ENCODE measurements at regions not wholly inside any gene's neighbourhood (a gene's known extent, or its start where the extent isn't known, plus 50 kb on each side); places are given as distances from the start of the nearest gene placed in this dataset.
"Not testable (repeated sequence)": the region's sequence is repeated elsewhere in the genome, so short reads cannot be mapped to it uniquely, and the experiment has no call there.

DNA sequence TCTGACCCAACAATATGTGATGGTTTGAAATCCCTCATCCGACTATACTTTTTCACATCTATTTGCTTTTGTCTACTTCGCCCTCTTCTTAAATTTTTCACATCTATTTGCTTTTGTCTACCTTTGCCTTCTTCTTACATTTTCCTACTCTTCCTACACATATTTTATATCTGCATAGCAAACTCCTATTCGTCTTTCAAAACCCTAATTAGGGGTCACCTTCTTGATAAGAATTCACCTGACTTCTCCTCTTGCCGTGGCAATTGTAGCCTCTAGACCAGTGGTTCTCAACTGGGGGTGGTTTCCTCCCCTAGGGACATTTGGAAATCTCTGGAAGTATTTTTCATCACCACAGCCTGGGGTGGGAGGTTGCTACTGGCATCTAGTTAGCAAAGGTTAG is 607.4 kb downstream of the NTRK3 start:
- DNase-seq: no peak
- no peak overlapping the region for H3K4me3 ChIP-seq
- H3K27me3 ChIP-seq: no peaks in the 10 kb centered on the region
- no peak overlapping the region for H3K27ac ChIP-seq
- no peaks in the 10 kb centered on the region for H3K9me3 ChIP-seq
- TF ChIP-seq, protein P1, sequence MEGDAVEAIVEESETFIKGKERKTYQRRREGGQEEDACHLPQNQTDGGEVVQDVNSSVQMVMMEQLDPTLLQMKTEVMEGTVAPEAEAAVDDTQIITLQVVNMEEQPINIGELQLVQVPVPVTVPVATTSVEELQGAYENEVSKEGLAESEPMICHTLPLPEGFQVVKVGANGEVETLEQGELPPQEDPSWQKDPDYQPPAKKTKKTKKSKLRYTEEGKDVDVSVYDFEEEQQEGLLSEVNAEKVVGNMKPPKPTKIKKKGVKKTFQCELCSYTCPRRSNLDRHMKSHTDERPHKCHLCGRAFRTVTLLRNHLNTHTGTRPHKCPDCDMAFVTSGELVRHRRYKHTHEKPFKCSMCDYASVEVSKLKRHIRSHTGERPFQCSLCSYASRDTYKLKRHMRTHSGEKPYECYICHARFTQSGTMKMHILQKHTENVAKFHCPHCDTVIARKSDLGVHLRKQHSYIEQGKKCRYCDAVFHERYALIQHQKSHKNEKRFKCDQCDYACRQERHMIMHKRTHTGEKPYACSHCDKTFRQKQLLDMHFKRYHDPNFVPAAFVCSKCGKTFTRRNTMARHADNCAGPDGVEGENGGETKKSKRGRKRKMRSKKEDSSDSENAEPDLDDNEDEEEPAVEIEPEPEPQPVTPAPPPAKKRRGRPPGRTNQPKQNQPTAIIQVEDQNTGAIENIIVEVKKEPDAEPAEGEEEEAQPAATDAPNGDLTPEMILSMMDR (IDR thresholded peaks at IDR 0.05): no peak
- H3K4me1 ChIP-seq: peaks cover 0 to 19% (median 0%) of the 10 kb centered on the region in 4 donors
- H3K36me3 ChIP-seq: no peaks in the 10 kb centered on the region
- intact Hi-C loops (cut with DNase I; ENCODE audit: low total_unique reads): no loop called here

DNA sequence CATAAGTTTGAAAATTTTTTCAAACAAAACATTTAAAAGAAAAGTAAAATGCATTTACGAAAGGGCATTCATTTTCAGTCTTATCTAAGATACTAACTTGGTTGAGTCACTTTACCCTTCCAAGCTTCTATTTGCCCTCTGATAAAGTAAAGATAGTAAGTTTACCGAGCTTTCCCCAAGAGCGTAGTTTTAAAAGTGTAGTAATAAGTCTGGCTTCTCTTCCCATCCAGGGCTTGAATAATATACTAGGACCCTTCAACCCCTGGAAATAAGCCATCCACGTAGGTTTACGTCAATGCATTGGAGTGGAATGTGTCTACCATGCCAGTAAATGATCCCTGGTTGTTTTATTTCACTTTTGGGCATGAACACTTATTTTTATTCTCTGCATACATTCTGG is 608.3 kb downstream of the NTRK3 start:
- DNase-seq: no peak
- Histone ChIP-seq H3K9me3 (no peaks in the 10 kb centered on the region), H3K27me3 (no peaks in the 10 kb centered on the region), H3K27ac (peak overlapping the region in 1 of 2 donors; percentile 22), H3K4me1 (peaks cover 0 to 19% (median 0%) of the 10 kb centered on the region in 4 donors), H3K36me3 (no peaks in the 10 kb centered on the region), H3K4me3 (no peak overlapping the region)
- intact Hi-C loops (cut with DNase I; ENCODE audit: low total_unique reads): no loop called here
- TF ChIP-seq, protein P1 (IDR thresholded peaks at IDR 0.05): no peak

DNA sequence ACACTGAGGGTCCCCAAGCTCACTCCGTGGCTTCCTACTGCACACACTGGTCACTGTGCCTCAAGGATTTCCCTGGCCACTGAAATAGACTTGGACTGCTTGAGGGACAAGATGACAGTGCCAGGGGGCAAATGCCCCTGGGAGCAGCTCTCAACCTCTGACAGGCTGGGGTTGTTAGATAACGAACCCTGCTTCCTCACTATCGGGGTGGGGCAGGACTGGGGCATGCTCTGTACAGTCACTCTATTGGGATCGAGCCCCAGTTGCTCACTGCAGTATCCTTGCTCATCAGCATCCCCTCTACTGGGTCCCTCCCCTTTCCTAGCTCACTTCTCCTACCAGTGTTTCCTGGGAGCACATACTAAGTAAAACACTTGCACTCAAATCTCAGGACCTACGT is 610.8 kb downstream of the NTRK3 start:
- no peak for DNase-seq
- TF ChIP-seq, protein P1 (IDR thresholded peaks at IDR 0.05): no peak
- Histone ChIP-seq H3K27me3 (no peaks in the 10 kb centered on the region), H3K27ac (no peak overlapping the region), H3K9me3 (no peaks in the 10 kb centered on the region), H3K36me3 (no peaks in the 10 kb centered on the region), H3K4me3 (no peak overlapping the region), H3K4me1 (peaks cover 0 to 19% (median 0%) of the 10 kb centered on the region in 4 donors)
- intact Hi-C loops (cut with DNase I; ENCODE audit: low total_unique reads): no loop called here

DNA sequence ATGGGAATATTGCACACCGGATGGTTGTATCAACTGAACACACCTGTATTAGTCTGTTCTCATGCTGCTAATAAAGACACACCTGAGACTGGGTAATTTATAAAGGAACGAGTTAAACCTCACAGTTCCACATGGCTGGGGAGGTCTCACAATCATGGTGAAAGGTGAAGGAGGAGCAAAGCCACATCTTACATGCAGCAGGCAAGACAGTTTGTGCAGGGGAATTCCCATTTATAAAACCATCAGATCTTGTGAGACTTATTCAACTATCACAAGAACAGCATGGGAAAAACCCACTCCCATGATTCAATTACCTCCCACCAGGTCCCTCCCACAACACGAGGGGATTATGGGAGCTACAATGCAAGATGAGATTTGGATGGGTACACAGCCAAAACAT is 613.5 kb downstream of the NTRK3 start:
- intact Hi-C loops (cut with DNase I; ENCODE audit: low total_unique reads); DNase-seq; H3K27ac ChIP-seq; H3K4me3 ChIP-seq; H3K36me3 ChIP-seq; H3K9me3 ChIP-seq; H3K4me1 ChIP-seq; H3K27me3 ChIP-seq: not testable (repeated sequence)

DNA sequence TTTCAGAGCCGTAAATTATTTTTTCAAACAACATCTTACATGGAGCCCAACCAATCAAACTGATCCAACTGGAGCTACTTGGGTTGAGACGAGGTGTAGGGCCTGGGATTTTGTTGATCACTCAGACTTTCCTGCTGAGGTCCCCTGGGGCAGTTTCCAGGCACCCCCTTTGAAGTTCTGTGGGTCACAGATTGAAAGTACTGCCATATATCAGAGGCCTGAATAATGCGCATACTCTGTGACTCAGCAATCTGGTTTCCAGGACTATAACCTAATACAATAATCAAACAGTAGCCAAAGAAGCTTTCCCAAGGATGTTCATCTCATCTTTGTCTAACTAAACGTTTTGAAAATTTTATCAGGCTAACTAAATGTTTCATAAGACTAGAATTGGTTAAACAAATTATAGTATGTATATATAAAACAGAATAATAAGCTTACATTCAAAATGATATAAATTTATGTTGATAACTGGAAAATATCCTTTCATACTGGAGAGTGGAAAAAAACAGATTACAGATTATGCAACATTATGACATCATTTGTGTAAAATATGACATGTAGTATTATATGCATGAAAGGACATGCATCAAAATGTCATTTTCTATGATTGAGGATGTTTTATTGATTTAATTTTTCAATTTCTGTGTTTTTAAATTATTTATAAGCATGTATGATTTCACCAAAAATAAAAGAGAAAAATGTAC is 617.1 kb downstream of the NTRK3 start:
- no peak overlapping the region for H3K27ac ChIP-seq
- intact Hi-C loops (cut with DNase I; ENCODE audit: low total_unique reads): no loop called here
- H3K36me3 ChIP-seq: no peaks in the 10 kb centered on the region
- no peaks in the 10 kb centered on the region for H3K27me3 ChIP-seq
- TF ChIP-seq, protein P1 (IDR thresholded peaks at IDR 0.05): no peak
- DNase-seq: no peak
- H3K9me3 ChIP-seq: no peaks in the 10 kb centered on the region
- no peaks in the 10 kb centered on the region for H3K4me1 ChIP-seq
- H3K4me3 ChIP-seq: no peak overlapping the region

DNA sequence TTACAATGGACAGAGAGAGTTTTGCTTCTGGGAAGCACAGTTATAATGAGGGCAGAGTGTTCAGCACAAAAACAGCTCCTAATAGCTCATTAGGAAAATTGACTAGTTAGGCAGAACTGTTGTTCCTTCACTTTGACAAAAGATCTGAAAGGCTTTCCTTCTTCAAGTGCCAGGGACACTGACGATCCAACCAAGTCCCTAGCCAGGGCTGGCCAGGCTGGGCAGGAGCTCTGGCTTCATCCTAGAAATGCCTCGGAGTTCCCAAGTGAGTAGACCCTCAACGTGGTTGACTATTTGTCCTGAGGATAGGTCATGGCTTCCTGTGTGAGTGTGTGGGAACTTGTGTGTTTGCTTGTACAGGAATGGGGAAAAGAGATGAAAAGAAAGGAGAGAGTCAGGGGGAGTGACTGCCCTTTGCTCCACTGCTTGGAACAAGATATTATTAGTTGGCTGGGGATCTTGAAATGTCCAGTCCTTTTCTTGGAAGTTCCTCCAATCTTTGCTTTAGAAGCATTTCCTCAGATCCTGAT is 617.9 kb downstream of the NTRK3 start:
- Histone ChIP-seq H3K4me3 (no peak overlapping the region), H3K4me1 (no peaks in the 10 kb centered on the region), H3K9me3 (no peaks in the 10 kb centered on the region), H3K27me3 (no peaks in the 10 kb centered on the region), H3K27ac (no peak overlapping the region), H3K36me3 (no peaks in the 10 kb centered on the region)
- intact Hi-C loops (cut with DNase I; ENCODE audit: low total_unique reads): no loop called here
- TF ChIP-seq, protein P1 (IDR thresholded peaks at IDR 0.05): no peak
- DNase-seq: no peak

Data from tibial artery (tissue), 4 donors.